ENCODE measurements at regions not wholly inside any gene's neighbourhood (a gene's known extent, or its start where the extent isn't known, plus 50 kb on each side); places are given as distances from the start of the nearest gene placed in this dataset.

GRCh38 chr18:73805991-73806390 lies 341.6 kb downstream of the FBXO15 start:
- no peak for TF ChIP-seq CTCF (IDR thresholded peaks at IDR 0.05; ENCODE audit: poor library complexity)
- no peak for TF ChIP-seq EZH2 (IDR thresholded peaks at IDR 0.05; ENCODE audit: borderline replicate concordance)
- no peak for TF ChIP-seq EZH2phosphoT487 (IDR thresholded peaks at IDR 0.05; ENCODE audit: low read depth, severe bottlenecking, unreplicated experiment)

Measured in hepatocyte (in vitro differentiated cells).